Stimulated activated naive CD4-positive, alpha-beta T cell treated with Interleukin-2 at 50 U/mL for 16 hours (primary cell): ENCODE measurements at regions not wholly inside any gene's neighbourhood (a gene's known extent, or its start where the extent isn't known, plus 50 kb on each side); places are given as distances from the start of the nearest gene placed in this dataset.

Experiments used
- DNase-seq: peaks from one replicate; lab custom pipeline; 2025; lab: John Stamatoyannopoulos, UW

DNA sequence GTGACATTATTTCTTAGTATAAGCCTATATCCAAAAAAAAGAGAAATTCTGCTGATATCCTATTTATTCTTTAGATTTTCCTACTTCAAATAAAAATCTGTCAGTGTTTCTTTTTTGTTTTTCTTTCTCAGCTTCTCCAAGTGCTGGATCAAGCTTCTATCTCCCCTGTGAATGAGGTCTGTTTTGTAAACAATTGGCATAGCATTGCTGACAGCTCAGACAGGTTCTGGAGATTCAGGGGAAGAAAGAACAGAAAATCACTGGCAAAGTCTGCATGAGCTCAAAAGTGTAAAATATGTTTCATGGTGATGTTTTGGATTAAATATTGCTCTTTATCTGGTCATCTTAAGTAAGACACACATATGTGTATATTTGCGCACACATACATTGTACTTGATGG is 492.0 kb upstream of the IGFBP7 start:
- DNase-seq, result no peak

DNA sequence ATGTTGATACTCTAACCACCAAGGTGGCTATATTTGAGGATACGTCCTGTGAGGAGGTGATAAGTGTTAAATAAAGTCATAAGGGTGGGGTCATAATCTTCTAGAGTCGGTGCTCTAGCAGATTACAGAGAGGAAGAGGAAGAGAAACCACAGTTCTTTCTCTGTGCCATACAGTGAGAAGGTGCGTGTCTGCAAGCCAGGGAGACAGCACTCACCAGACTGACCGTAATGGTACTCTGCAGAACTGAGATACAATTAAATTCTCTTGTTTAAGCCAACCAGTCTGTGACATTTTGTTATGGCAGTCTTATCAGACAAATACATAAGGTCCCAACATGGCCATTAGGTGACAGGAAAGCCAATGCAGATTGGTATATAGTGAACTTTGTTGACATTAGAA is 480.9 kb upstream of the IGFBP7 start:
- no peak for DNase-seq

- no peak for DNase-seq
Measured at GRCh38 chr4:57588557-57588956, 478.4 kb upstream of the IGFBP7 start.

GRCh38 chr4:57580710-57581599 is 470.8 kb upstream of the IGFBP7 start:
- no peak for DNase-seq

DNA sequence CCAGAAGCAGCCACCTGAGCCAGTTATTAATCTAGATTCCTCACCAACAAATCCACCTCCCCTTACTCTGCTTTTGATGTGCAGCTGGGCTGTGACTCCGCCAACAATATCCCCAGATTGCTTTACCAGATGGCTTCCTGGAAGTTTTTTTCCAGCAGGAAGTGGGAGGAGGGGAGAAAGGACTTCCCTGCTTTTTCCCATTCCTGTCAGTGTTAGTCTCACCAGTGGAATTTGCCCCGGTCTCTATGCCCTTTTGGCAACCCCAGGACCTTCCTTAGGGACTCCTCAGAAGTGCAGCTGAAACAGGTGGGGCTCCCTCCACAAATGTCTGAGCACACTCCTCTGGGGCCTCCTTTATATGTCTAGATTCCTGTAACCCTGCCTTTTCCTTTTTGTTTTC is 465.2 kb upstream of the IGFBP7 start:
- no peak for DNase-seq

DNA sequence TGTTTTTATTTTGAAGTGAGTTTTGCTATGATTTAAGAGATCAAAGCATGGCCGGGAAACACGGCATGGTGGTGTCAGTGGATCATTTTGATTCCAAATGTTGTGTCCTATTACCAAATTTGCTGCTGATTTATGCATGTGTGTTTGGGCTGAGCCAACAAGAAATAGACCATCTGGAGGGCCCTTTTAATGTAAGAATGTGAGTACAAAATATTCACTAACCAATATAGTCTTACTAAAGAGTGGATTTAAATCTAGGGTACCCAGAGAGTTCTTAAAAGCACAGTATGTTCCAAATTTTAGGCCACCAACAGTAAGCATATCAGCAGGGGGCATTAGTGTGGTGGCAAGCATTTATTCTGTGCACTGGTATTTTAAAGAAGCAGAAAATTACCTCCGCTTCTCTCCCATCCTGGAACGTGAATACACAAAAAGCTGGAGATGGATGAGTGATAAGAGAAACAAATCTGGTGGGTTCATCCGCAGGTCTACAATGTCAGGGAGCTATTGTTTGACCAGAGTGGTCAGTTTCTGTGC is 444.4 kb upstream of the IGFBP7 start:
- no peak for DNase-seq

DNA sequence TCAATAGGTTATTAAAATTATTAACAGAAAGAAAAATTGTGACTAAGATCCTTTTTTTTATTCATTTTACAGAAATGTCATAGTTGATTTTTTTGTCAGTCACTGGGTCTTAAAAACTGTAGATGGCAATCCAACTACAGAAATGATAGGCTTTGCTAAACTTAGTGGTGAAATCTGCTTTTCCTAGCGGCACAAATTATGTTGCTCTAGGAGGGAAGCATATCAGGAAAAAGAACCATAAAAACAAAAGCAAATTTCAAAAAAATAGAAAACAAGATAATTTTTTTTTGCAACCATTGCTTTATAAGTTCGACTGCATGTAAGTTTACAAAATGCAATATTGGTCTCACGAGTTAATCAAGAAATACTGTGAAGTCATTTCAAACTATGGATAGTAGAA is 443.5 kb upstream of the IGFBP7 start:
- no peak for DNase-seq

DNA sequence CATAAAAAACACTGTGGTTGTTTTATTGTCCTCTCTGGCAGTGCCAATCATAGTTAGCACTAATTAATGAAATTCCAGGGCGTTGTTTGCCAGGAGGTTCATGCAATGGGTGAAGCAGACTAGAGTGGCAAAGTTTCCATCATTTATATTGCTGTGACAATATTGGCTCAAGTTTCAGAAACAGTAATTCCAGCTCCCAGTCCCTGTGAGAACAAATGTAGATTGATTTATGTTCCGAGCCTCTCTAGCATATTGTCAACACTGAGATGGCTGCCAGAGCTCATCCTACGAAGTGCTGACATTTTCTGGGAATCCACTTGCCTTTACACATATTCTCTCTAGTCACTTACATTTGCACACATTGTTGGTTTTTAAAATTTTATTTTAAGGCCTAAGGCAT is 440.0 kb upstream of the IGFBP7 start:
- no peak for DNase-seq

- DNase-seq, result no peak
Measured at GRCh38 chr4:57548856-57549255, 438.7 kb upstream of the IGFBP7 start.

DNA sequence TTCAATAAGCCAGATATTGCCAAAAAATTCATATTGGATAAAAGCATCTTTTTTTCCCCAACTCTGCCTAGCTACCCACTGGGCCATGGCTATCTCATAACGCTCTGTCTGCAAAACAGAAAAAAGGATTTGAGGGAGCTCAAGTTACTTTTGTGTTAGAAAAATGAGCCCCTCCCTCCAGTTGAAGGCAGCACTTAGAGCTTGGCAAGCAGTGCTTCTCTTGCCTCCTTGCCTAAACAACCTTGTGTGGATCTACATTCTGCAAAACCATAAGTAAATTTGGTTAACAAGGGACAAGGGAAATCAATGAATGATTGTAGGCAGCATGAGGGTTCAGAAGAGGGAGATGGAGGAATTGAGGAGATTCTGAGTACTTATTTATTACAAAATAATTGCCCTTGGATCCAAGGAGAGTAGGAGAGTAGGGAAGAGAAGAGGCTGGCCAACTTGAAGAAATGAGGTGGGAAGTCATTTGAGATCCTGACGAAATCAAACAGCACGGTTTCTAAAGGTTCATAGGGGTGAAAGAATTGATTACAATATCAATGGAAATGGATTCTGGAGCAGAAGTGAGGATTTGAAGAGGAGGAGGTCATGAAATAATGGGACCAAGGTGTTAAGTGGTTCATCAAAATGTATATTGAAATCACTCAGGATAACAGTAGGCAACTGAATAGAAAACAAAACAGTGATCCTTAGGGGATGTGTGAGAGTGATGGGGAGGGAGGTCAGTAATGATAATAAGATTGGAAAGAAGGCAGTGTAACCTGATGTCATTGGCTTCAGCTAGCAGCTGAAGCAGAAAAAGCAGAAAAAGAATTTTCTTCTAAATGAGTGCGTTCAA is 434.8 kb upstream of the IGFBP7 start:
- no peak for DNase-seq

GRCh38 chr4:57504797-57505530 is 394.8 kb upstream of the IGFBP7 start:
- DNase-seq, result no peak

- DNase-seq, result no peak
Measured at GRCh38 chr4:57504139-57504538, 394.0 kb upstream of the IGFBP7 start.

DNA sequence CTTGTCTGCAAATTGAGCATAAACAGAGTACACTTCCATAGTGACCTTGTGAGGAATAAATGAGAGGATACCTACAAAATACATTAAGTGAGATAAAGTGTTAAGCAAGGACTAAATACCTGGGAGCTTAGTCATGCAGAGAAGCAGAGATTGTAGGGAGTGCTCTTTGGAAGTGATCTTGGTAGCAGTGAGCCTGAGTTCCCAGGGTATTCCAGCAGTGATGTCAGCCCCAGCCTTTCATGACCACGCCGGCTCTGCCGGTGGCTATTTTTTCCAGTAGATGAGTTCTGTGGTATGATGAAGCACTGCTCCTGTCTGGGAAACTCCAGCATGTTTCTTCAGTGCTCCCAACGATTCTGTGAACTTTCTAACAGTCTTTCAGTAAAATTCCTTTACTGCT is 391.5 kb upstream of the IGFBP7 start:
- no peak for DNase-seq

DNA sequence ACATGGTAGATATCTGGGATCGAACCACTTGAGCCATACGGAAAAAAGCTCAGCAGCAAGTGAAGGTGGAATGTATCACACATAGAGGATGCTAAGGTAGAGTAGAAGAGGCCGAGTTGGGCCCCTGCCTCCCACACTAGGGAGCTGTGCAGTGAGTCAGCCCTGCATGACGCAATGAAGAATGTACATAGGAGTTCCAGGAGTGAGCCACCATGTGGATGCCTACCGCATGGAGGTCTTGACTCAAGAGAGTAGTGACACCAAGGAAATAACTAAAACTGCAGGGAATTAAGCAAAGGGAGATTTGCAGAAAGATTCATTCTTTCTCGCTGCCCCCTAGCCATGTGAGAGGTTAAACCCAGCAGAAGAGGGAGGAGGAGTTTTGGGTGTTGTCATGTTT is 389.6 kb upstream of the IGFBP7 start:
- no peak for DNase-seq

GRCh38 chr4:57498251-57498650 is 388.1 kb upstream of the IGFBP7 start:
- DNase-seq, result no peak

- no peak for DNase-seq
Measured at GRCh38 chr4:57496697-57497471, 386.7 kb upstream of the IGFBP7 start.

- DNase-seq, result no peak
Measured at GRCh38 chr4:57494821-57495220, 384.6 kb upstream of the IGFBP7 start.

DNA sequence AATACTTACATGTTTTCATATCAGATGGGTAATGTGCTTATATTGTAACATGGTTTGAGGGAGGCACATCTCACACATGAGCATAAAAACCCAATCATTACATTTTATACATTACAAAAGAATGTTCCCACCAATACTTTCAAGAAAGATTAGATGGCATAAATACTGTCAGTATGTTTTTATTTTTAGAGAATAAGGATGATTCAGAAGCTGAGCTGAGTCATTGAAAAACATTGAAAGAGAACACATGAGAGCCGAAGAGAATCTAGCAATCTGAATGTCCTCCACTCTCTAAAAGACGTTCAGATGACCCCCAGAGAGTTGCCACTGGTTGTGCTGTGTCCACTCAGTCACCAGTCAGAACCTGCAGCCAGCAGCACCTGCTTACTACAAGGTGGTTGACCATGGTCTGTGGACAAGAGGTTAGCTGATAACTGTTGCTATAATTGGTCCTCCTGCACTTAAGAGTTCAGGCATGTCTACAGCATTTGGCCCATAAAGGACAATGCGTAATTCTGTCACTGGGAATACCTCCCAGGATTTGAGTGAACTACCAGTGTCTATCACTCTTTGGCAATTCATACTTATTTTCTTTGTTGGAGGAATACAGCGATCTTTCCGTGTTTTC is 382.2 kb upstream of the IGFBP7 start:
- DNase-seq, result no peak

DNA sequence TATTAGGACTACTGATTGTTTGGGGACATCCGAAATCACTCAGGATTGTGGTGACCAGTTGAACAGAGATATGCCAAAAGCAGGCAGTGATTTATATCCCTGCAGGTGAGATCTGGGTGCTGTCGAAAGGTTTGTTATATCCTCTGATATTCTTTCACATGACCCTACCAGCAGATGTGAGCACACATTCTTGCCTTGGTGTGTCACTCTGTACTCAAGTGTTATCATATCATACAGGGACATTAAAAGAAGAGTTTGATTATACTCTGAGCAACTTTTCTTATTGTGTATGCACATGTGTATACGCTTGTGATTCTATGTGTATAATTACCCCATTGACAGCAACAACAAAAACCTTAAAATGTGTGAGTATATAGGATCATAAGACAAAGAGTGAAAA is 381.2 kb upstream of the IGFBP7 start:
- no peak for DNase-seq

GRCh38 chr4:57490520-57491255 is 380.5 kb upstream of the IGFBP7 start:
- DNase-seq, result no peak
